A549 (cell line): ENCODE measurements at regions not wholly inside any gene's neighbourhood (a gene's known extent, or its start where the extent isn't known, plus 50 kb on each side); places are given as distances from the start of the nearest gene placed in this dataset.

ENCODE experiments used
- CTCF ChIP-seq: fragments of >200 bp; sonication (Bioruptor Twin); formaldehyde crosslinking; IDR thresholded peaks from 3 replicates; pipeline ENCODE4 v1.5.1; 2016
- ELK1 ChIP-seq: fragments of 150-350 bp; IDR thresholded peaks from 2 replicates; pipeline ENCODE4 v1.6.1; 2014; ENCODE audit warnings: low read depth, mild to moderate bottlenecking, low read length
- POLR2A ChIP-seq: IDR thresholded peaks from 2 replicates; pipeline ENCODE4 v1.6.1; 2012; ENCODE audit warnings: mild to moderate bottlenecking, low read length
- ZNF302 ChIP-seq: fragments of 250-450 bp; sonication (Bioruptor Pico); IDR thresholded peaks from 2 replicates; pipeline ENCODE4 v1.9.0; 2021; ENCODE audit warnings: inconsistent platforms, mild to moderate bottlenecking, moderate library complexity

DNA sequence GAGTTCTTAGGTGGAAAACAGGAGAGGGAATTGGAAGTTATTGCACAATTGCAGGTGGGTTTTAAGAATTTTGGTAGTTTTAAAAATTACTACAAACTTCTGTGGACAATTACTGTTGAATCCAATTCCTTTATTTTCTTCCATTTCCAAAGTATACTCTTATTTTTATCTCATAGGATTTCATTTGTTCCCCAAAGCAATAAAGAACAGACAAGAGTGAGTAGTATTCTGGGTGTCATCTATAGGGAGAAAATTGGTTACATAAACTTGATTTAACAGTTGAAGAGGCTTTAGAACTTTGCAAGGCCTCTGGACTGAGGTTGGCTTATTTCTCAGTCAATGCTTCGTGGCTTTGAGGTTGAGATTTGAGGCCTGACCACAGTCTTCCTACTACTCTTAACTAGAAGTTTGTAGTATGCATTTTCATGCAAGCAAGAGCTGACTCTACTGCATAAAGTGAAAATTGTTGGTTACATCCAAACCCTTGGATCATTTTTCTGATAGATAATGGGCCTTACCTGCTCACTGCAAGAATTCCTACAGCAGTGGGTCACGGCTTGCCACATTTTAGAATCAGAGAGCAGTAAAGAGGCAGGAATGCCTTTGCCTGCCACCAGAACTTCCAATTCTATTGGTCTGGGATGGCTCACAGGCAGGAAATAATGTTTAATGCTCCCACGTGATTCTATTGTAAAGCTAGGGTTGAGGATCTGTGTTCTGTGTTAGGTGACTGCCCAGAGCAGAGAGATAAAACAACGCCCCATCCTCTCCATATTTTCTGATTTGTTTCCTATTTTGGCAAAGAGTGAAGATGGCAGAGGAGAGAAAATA, 270.5 kb downstream of the TTC6 start:
- TF ChIP-seq ELK1 (no peak), POLR2A (no peak), CTCF (no peak), ZNF302 (no peak)
